ENCODE measurements at regions not wholly inside any gene's neighbourhood (a gene's known extent, or its start where the extent isn't known, plus 50 kb on each side); places are given as distances from the start of the nearest gene placed in this dataset.

DNA sequence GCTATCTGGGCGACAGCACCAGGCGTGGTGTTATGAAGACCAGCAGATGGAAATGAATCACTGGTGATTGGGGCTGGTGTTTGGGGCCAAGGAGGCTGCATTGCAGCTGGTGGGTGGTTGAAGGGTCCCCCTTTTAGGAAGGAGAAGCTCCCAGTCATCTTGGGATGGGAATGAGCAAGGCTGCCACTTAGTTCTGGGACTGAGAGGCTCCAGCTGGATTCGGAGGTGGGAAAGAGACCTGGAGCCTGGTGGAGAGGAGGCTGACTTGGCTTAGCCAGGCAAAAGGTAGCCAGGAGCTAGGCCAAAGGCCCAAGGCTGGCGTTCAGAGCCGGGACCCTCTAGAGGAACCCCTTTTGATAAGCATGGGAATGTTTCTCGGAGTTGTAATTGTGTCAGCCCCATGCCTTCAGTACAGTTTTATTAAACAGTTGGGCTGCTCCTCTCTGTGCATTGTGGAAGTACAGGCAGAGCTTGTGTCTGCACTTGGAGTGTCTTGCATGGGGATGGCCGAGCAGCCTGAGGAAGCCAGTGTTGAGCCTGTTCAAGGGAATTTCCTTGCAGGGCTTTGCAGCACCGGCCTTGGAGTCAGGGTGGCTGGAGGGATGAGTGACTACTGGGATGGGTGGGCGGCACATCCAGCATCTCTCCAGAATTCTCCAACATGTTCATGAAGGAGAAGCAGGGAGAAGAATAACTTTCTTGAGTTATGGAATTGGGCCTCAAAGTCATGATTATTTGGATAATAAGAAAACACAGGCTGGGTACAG is 234.9 kb downstream of the BAMBI start:
- WGBS (ENCODE audit: insufficient coverage) = 98% methylated on average over 7 of the region's 9 CpGs
- Histone ChIP-seq H3K27ac (ENCODE audit: low read depth, low read length) (no peak overlapping the region), H3K4me1 (ENCODE audit: control insufficient read depth, insufficient read depth, low read length) (no peaks in the 10 kb centered on the region), H3K9me3 (ENCODE audit: control insufficient read depth, insufficient read depth, low read length) (no peaks in the 10 kb centered on the region), H3K4me3 (ENCODE audit: low read depth, low read length) (no peak overlapping the region), H3K27me3 (ENCODE audit: control insufficient read depth, insufficient read depth, low read length) (no peaks in the 10 kb centered on the region), H3K36me3 (ENCODE audit: control insufficient read depth, insufficient read depth, low read length) (no peaks in the 10 kb centered on the region)
- no peak for DNase-seq (ENCODE audit: low read depth in 4 of 6, low spot score in 6 of 6)

DNA sequence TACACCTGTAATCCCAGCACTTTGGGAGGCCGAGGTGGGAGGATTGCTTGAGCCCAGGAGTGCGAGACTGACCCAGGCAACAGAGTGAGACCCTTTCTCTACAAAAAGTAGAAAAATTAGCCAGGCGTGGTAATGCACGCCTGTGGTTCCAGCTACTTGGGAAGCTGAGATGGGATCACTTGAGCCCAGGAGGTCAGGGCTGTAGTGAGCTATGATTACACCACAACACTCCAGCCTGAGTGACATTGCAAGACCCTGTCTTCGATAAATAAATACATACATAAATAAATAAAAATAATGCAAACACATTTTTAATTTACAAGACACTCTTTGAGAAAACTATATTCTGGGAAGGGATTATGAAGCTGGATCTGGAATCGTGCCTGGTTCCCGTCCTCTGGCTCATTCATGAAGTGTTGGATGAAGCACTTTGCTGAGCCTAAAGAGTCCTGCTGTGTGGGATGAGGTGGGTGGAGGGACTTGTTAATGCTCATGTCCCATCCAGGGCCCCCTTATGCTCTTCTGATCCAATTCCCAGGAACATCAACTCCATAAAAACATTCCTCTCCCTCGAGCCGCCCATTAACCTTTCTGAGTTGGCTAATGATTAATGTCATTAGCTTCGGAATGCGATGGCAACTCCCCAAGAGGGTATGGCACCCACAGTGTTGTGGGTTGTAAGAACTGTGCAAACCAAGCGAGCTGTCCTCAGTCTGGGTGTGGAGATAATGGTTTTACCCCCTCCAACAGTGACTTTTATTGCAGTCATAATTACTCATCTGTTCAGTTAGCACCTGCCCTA is 236.3 kb downstream of the BAMBI start:
- WGBS (ENCODE audit: insufficient coverage) = no CpG with 5 or more reads among the region's 12 CpGs
- no peak for DNase-seq (ENCODE audit: low read depth in 4 of 6, low spot score in 6 of 6)
- Histone ChIP-seq H3K36me3 (ENCODE audit: control insufficient read depth, insufficient read depth, low read length) (no peaks in the 10 kb centered on the region), H3K9me3 (ENCODE audit: control insufficient read depth, insufficient read depth, low read length) (no peaks in the 10 kb centered on the region), H3K27ac (ENCODE audit: low read depth, low read length) (no peak overlapping the region), H3K4me3 (ENCODE audit: low read depth, low read length) (no peak overlapping the region), H3K4me1 (ENCODE audit: control insufficient read depth, insufficient read depth, low read length) (no peaks in the 10 kb centered on the region), H3K27me3 (ENCODE audit: control insufficient read depth, insufficient read depth, low read length) (no peaks in the 10 kb centered on the region)

DNA sequence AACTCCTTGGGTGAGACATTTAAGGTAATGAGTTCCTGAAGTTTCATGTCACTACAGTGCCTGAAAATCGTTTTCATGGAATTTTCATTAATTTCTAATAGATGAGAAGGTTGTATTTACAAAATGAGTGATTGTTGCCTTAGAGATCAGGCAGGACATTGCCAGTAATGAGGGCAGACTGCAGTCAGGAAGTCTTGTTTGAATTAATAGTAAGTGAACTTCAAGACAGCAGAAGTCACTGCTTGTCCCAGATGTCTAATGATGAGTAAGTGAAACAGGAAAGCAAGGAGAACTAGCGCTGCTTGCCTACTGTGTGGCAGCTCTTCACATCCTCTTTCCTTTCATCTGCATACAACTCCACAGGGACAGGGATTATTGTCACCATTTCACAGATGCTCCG is 237.4 kb downstream of the BAMBI start:
- 87% methylated on average over 2 of the region's 3 CpGs for WGBS (ENCODE audit: insufficient coverage)
- Histone ChIP-seq H3K4me3 (ENCODE audit: low read depth, low read length) (no peak overlapping the region), H3K9me3 (ENCODE audit: control insufficient read depth, insufficient read depth, low read length) (no peaks in the 10 kb centered on the region), H3K27ac (ENCODE audit: low read depth, low read length) (no peak overlapping the region), H3K27me3 (ENCODE audit: control insufficient read depth, insufficient read depth, low read length) (peaks cover 2% of the 10 kb centered on the region), H3K4me1 (ENCODE audit: control insufficient read depth, insufficient read depth, low read length) (no peaks in the 10 kb centered on the region), H3K36me3 (ENCODE audit: control insufficient read depth, insufficient read depth, low read length) (no peaks in the 10 kb centered on the region)
- no peak for DNase-seq (ENCODE audit: low read depth in 4 of 6, low spot score in 6 of 6)

DNA sequence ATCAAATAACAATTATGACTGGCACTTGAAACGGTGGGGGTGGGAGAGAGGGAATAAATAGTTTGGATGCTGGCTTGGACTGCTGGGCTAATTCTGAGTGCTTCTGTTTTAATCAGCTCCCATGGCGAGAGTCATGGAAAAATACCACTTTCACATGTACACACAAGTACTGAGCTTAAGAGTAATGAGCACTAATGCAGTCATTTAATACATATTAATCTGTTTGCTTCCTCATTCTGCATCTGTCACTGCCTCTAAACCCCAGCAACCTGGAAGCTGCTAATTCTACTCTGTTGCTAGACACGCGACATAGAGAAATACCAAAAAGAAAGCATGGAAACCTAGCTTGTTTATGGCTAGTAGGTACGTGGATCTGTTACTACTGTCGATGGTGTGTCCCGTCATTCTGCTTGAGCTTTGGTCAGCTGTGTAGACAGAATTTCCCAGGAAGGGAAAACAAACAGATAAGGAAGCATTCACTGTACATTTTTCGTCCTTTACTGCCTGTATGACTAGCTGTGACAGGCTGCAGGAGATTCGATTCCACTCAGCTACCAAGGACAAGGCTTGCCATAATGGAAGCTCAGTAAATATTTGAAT is 238.8 kb downstream of the BAMBI start:
- Histone ChIP-seq H3K27ac (ENCODE audit: low read depth, low read length) (no peak overlapping the region), H3K4me3 (ENCODE audit: low read depth, low read length) (no peak overlapping the region), H3K9me3 (ENCODE audit: control insufficient read depth, insufficient read depth, low read length) (no peaks in the 10 kb centered on the region), H3K4me1 (ENCODE audit: control insufficient read depth, insufficient read depth, low read length) (no peaks in the 10 kb centered on the region), H3K36me3 (ENCODE audit: control insufficient read depth, insufficient read depth, low read length) (no peaks in the 10 kb centered on the region), H3K27me3 (ENCODE audit: control insufficient read depth, insufficient read depth, low read length) (peaks cover 2% of the 10 kb centered on the region)
- WGBS (ENCODE audit: insufficient coverage) = 79% methylated on average over 7 of the region's 9 CpGs
- DNase-seq (ENCODE audit: low read depth in 4 of 6, low spot score in 6 of 6) = peak in 1 of 6 donors; percentile 72

DNA sequence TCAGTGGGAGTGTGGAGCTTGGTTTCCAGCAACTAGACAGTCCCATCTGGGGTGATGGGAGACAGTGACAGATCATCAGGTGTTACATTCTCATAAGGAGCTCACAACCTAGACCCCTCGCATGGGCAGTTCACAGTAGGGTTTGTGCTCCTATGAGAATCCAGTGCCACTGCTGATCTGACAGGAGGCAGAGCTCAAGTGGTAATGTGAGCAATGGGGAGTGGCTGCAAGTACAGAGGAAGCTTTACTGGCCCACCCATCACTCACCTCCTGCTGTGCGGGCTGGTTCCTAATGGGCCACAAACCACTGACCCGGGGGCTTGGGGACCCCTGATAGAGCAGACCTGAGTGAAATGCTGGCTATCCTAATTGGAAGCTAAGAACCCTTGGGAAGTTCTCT is 242.8 kb downstream of the BAMBI start:
- Histone ChIP-seq H3K36me3 (ENCODE audit: control insufficient read depth, insufficient read depth, low read length) (no peaks in the 10 kb centered on the region), H3K27me3 (ENCODE audit: control insufficient read depth, insufficient read depth, low read length) (peaks cover 10% of the 10 kb centered on the region), H3K27ac (ENCODE audit: low read depth, low read length) (no peak overlapping the region), H3K9me3 (ENCODE audit: control insufficient read depth, insufficient read depth, low read length) (no peaks in the 10 kb centered on the region), H3K4me1 (ENCODE audit: control insufficient read depth, insufficient read depth, low read length) (peaks cover 6% of the 10 kb centered on the region), H3K4me3 (ENCODE audit: low read depth, low read length) (no peak overlapping the region)
- no peak for DNase-seq (ENCODE audit: low read depth in 4 of 6, low spot score in 6 of 6)
- WGBS (ENCODE audit: insufficient coverage) = 92% methylated on average over 2 of the region's 3 CpGs

DNA sequence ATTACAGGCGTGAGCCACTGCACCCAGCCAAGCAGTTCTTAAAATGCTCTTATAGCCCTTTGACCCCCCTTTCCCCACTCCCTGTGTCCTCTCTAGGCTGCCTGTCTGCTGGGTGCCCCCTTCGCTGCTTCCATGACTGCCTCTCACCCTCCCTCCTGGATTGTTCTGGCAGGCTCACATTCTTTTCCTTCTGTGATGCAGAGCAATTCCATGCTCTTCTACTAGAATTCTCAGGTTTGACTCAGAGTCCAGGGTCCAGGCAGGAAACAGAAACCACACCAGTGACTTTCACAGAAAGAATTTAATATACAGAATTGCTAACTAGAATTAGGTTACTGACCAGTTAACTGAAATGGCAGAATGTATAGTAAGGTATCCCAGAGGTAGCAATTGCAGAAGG is 244.8 kb downstream of the BAMBI start:
- Histone ChIP-seq H3K4me1 (ENCODE audit: control insufficient read depth, insufficient read depth, low read length) (peaks cover 11% of the 10 kb centered on the region), H3K27me3 (ENCODE audit: control insufficient read depth, insufficient read depth, low read length) (peaks cover 15% of the 10 kb centered on the region), H3K27ac (ENCODE audit: low read depth, low read length) (no peak overlapping the region), H3K4me3 (ENCODE audit: low read depth, low read length) (no peak overlapping the region), H3K9me3 (ENCODE audit: control insufficient read depth, insufficient read depth, low read length) (no peaks in the 10 kb centered on the region), H3K36me3 (ENCODE audit: control insufficient read depth, insufficient read depth, low read length) (no peaks in the 10 kb centered on the region)
- 82% methylated on average over 2 of the region's 2 CpGs for WGBS (ENCODE audit: insufficient coverage)
- no peak for DNase-seq (ENCODE audit: low read depth in 4 of 6, low spot score in 6 of 6)

DNA sequence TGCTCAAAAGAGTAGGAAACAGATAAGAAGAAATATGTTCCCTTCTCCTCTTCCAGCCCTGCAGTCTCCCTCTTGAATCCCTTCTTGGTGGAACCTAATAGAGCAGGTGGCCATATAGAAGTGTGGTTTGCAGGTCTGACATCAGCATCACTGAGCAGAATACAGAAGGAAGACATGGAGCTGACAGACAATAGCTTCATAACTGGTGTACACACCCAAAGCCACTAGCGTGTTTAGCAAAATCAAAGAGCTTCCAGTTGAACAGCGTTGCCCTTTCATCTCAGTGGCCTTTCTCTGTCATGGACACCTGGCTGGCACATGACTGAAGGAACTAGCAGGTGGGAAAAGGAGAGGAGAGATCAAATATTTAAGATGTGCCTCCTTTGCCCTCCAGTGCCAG is 245.5 kb downstream of the BAMBI start:
- no peaks in the 10 kb centered on the region for H3K36me3 ChIP-seq (ENCODE audit: control insufficient read depth, insufficient read depth, low read length)
- peaks cover 11% of the 10 kb centered on the region for H3K4me1 ChIP-seq (ENCODE audit: control insufficient read depth, insufficient read depth, low read length)
- no peak overlapping the region for H3K4me3 ChIP-seq (ENCODE audit: low read depth, low read length)
- no peak for DNase-seq (ENCODE audit: low read depth in 4 of 6, low spot score in 6 of 6)
- WGBS (ENCODE audit: insufficient coverage) = 92% methylated on average over 2 of the region's 2 CpGs
- peaks cover 15% of the 10 kb centered on the region for H3K27me3 ChIP-seq (ENCODE audit: control insufficient read depth, insufficient read depth, low read length)
- no peak overlapping the region for H3K27ac ChIP-seq (ENCODE audit: low read depth, low read length)
- no peaks in the 10 kb centered on the region for H3K9me3 ChIP-seq (ENCODE audit: control insufficient read depth, insufficient read depth, low read length)

DNA sequence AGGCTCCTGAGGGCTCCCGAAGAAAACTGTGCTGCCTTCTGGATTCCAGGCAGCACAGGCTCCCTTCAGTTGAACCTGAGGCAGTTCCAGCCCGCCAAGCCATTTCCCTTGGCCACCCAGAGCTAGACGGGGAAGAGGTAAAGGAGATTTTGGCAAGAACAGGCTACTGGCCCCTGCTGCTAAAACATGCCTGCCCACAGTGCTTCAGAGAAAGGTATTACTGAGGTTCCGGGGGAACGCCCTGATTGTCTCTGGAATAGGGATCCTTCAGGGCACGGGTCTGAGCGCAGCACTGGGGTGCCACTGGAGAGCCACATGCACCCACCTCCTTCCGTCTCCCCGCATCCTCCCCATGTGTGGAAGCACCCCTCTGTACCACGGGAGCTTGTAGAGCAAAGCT is 247.4 kb downstream of the BAMBI start:
- no peak overlapping the region for H3K4me3 ChIP-seq (ENCODE audit: low read depth, low read length)
- 60% methylated on average over 10 of the region's 10 CpGs for WGBS (ENCODE audit: insufficient coverage)

DNA sequence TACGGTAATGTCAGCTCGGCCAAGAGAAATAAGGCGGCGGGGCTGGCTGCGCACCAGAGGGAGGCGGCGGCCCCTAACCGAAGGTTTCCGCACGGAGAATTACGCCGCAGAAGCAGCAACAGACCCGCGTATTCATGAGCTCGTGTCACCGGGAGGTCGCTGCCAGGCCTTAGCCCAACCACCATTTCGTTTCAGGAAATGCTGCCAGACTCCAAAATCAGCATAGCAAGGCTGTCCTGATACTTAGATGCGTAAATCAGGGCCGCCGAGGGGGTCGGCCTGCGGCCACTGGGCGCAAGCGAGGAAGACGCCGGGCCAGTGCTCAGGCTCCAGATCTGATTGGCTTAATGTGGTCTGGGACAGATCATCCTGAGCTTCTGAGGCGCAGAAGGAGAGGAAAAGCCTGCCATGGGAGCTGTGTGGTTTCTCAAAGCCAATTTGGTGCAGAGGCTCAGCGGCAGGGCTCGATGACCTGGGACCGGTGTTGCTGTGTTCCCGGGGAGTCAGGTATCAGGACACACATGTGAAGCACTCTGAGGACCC is 247.9 kb downstream of the BAMBI start:
- Histone ChIP-seq H3K4me1 (ENCODE audit: control insufficient read depth, insufficient read depth, low read length) (peaks cover 11% of the 10 kb centered on the region), H3K36me3 (ENCODE audit: control insufficient read depth, insufficient read depth, low read length) (no peaks in the 10 kb centered on the region), H3K27ac (ENCODE audit: low read depth, low read length) (no peak overlapping the region), H3K4me3 (ENCODE audit: low read depth, low read length) (no peak overlapping the region), H3K9me3 (ENCODE audit: control insufficient read depth, insufficient read depth, low read length) (no peaks in the 10 kb centered on the region), H3K27me3 (ENCODE audit: control insufficient read depth, insufficient read depth, low read length) (peaks cover 13% of the 10 kb centered on the region)
- 38% methylated on average over 32 of the region's 32 CpGs for WGBS (ENCODE audit: insufficient coverage)
- peak in 2 of 6 donors; percentile 46 to 68 for DNase-seq (ENCODE audit: low read depth in 4 of 6, low spot score in 6 of 6)

More for the DNA sequence above, 247.4 kb downstream of the BAMBI start:
- Histone ChIP-seq H3K27ac (ENCODE audit: low read depth, low read length) (no peak overlapping the region), H3K4me1 (ENCODE audit: control insufficient read depth, insufficient read depth, low read length) (peaks cover 11% of the 10 kb centered on the region), H3K27me3 (ENCODE audit: control insufficient read depth, insufficient read depth, low read length) (peaks cover 13% of the 10 kb centered on the region), H3K36me3 (ENCODE audit: control insufficient read depth, insufficient read depth, low read length) (no peaks in the 10 kb centered on the region), H3K9me3 (ENCODE audit: control insufficient read depth, insufficient read depth, low read length) (no peaks in the 10 kb centered on the region)
- DNase-seq (ENCODE audit: low read depth in 4 of 6, low spot score in 6 of 6) = no peak

All from spinal cord (tissue), 9 donors.